CD14-positive monocyte (primary cell): ENCODE measurements at regions not wholly inside any gene's neighbourhood (a gene's known extent, or its start where the extent isn't known, plus 50 kb on each side); places are given as distances from the start of the nearest gene placed in this dataset.

ENCODE experiments used
- DNase-seq, 3 donors: peaks; one replicate each; pipeline ENCODE4 v3.0.0-alpha.2; 2011 to 2022
- H2AFZ ChIP-seq: 2 replicates; pipeline ENCODE4 v1.6.0; 2012; ENCODE audit warnings: mild to moderate bottlenecking, low read depth, low read length, inconsistent platforms; ENCODE audit not compliant: insufficient read depth, poor library complexity, severe bottlenecking
- H3K27ac ChIP-seq, 2 donors: 1 replicate in 1 of 2; 2 replicates in 1 of 2; pipeline ENCODE4 v1.5.1; 2012 to 2013; ENCODE audit warnings: low read length in 2 of 2, control low read depth in 1 of 2, inconsistent platforms in 1 of 2, low read depth in 1 of 2, mild to moderate bottlenecking in 1 of 2
- H3K27me3 ChIP-seq, 2 donors: one replicate each; pipeline versions ENCODE4 v1.6.0 to v1.6.1; 2011 to 2013; ENCODE audit warnings: low read length in 2 of 2; ENCODE audit not compliant: control insufficient read depth in 2 of 2, insufficient read depth in 2 of 2
- H3K36me3 ChIP-seq, 2 donors: replicated peaks in 1 of 2; 1 replicate in 1 of 2; 2 replicates in 1 of 2; pipeline versions ENCODE4 v1.5.1 to v1.6.1; 2012 to 2013; ENCODE audit warnings: low read length in 2 of 2, control low read depth in 1 of 2, inconsistent platforms in 1 of 2, mild to moderate bottlenecking in 1 of 2; ENCODE audit not compliant: insufficient read depth in 2 of 2, control insufficient read depth in 1 of 2
- H3K4me1 ChIP-seq, 2 donors: 1 replicate in 1 of 2; 2 replicates in 1 of 2; pipeline versions ENCODE4 v1.5.1 to v1.6.1; 2012 to 2013; ENCODE audit warnings: low read length in 2 of 2, control low read depth in 1 of 2, inconsistent platforms in 1 of 2, mild to moderate bottlenecking in 1 of 2, moderate library complexity in 1 of 2; ENCODE audit not compliant: insufficient read depth in 2 of 2, control insufficient read depth in 1 of 2
- H3K4me2 ChIP-seq: replicated peaks from 2 replicates; pipeline ENCODE3; 2012; ENCODE audit warnings: low read length, moderate library complexity, mild to moderate bottlenecking; ENCODE audit not compliant: poor library complexity, severe bottlenecking; ENCODE audit errors: extremely low read depth
- H3K4me3 ChIP-seq, 3 experiments: fragments of 200-600 bp in 1 of 3; sonication (generic) in 1 of 3; replicated peaks in 1 of 3; 1 replicate in 2 of 3; 2 replicates in 1 of 3; pipeline ENCODE4 v1.5.1; 2011 to 2013; ENCODE audit warnings: low read length in 3 of 3, mild to moderate bottlenecking in 3 of 3, control low read depth in 2 of 3, low read depth in 2 of 3, inconsistent platforms in 1 of 3, moderate library complexity in 1 of 3
- H3K79me2 ChIP-seq: 2 replicates; pipeline ENCODE4 v1.6.0; 2012; ENCODE audit warnings: mild to moderate bottlenecking, control low read depth, inconsistent platforms, low read length, moderate library complexity; ENCODE audit not compliant: insufficient read depth
- H3K9ac ChIP-seq: 2 replicates; pipeline ENCODE4 v1.6.0; 2017; ENCODE audit warnings: low read length, mild to moderate bottlenecking; ENCODE audit not compliant: insufficient read depth, poor library complexity, severe bottlenecking
- H3K9me3 ChIP-seq, 2 donors: replicated peaks in 1 of 2; 1 replicate in 1 of 2; 2 replicates in 1 of 2; pipeline versions ENCODE4 v1.5.1 to v1.6.1; 2012 to 2013; ENCODE audit warnings: low read length in 2 of 2, control low read depth in 1 of 2; ENCODE audit not compliant: control insufficient read depth in 1 of 2, insufficient read depth in 1 of 2
- H4K20me1 ChIP-seq: 2 replicates; pipeline ENCODE4 v1.6.0; 2012; ENCODE audit warnings: mild to moderate bottlenecking, low read length, control low read depth, moderate library complexity; ENCODE audit not compliant: insufficient read depth
- H3K27ac Mint-ChIP-seq, 7 donors: one replicate each; pipeline ENCODE4 v1.8.0; 2020; ENCODE audit warnings: mild to moderate bottlenecking in 7 of 7, mixed read lengths in 7 of 7, moderate library complexity in 6 of 7, inconsistent platforms in 2 of 7
- H3K27me3 Mint-ChIP-seq, 3 donors: one replicate each; pipeline ENCODE4 v1.8.0; 2021 to 2022; ENCODE audit warnings: low read depth in 3 of 3, mild to moderate bottlenecking in 3 of 3, mixed read lengths in 3 of 3, moderate library complexity in 3 of 3, inconsistent platforms in 1 of 3
- H3K36me3 Mint-ChIP-seq, 2 donors: one replicate each; pipeline ENCODE4 v1.8.0; 2020; ENCODE audit warnings: mixed read lengths in 2 of 2, inconsistent platforms in 1 of 2, mild to moderate bottlenecking in 1 of 2
- H3K4me1 Mint-ChIP-seq: one replicate; pipeline ENCODE4 v1.8.0; 2020; ENCODE audit warnings: mild to moderate bottlenecking, mixed read lengths
- H3K4me3 Mint-ChIP-seq, 2 donors: one replicate each; pipeline ENCODE4 v1.8.0; 2020; ENCODE audit warnings: mild to moderate bottlenecking in 2 of 2, mixed read lengths in 2 of 2, moderate library complexity in 1 of 2
- H3K9me3 Mint-ChIP-seq, 7 donors: one replicate each; pipeline ENCODE4 v1.8.0; 2020 to 2022; ENCODE audit warnings: mixed read lengths in 7 of 7, mild to moderate bottlenecking in 6 of 7, moderate library complexity in 6 of 7, inconsistent platforms in 2 of 7
- WGBS: methylation state at CpG from one replicate; pipeline ENCODE4 v1.1.5; 2013; ENCODE audit warnings: missing lambda C conversion rate; ENCODE audit not compliant: insufficient coverage; 5-methylcytosine and 5-hydroxymethylcytosine counted together
- intact Hi-C, 2 donors: fragments of 100-400 bp; cut with micrococcal nuclease; formaldehyde crosslinking; loops; one replicate each; pipeline versions ENCODE4 v1.15.0 to v1.15.1; 2023
- TF ChIP-seq, protein P1 (sequence below): fragments of 200-600 bp; IDR thresholded peaks from one replicate; pipeline ENCODE4 v1.8.0; 2022; ENCODE audit warnings: antibody characterized with exemption, mild to moderate bottlenecking

DNA sequence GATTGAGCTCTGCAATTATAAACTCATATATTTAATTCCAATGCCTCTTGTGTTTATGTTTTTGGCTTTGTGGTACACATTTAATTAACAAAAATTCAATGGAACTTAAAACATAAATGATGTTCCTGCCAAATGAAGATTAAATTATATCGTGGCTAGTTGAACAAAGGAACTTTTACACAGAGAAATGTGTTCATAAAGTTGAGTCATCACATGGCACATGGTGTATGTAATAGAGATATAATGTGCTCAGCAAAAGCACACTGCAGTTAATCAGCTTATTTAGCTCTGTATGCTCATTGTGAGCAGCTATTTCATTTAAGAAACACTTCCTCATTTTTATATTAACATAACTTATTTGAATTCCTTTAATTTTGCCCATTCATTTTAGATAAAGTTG, 1295.6 kb upstream of the CITED2 start:
- Histone ChIP-seq H3K4me3 (no peak overlapping the region), H2AFZ (no peak overlapping the region), H3K27ac (no peak overlapping the region), H3K4me1 (no peaks in the 10 kb centered on the region), H3K9ac (no peak overlapping the region), H3K27me3 (no peaks in the 10 kb centered on the region), H3K36me3 (no peaks in the 10 kb centered on the region), H3K4me2 (no peak overlapping the region), H3K9me3 (peaks cover 0 to 3% of the 10 kb centered on the region in 2 donors), H3K79me2 (no peaks in the 10 kb centered on the region), H4K20me1 (no peaks in the 10 kb centered on the region)
- no CpG with 5 or more reads among the region's 1 CpG for WGBS
- Mint-ChIP-seq H3K27ac (no peak overlapping the region), H3K4me1 (no peaks in the 10 kb centered on the region), H3K36me3 (no peaks in the 10 kb centered on the region), H3K9me3 (peaks cover 3 to 5% (median 4%) of the 10 kb centered on the region in 7 donors), H3K4me3 (no peak overlapping the region), H3K27me3 (no peaks in the 10 kb centered on the region)
- TF ChIP-seq, protein P1, sequence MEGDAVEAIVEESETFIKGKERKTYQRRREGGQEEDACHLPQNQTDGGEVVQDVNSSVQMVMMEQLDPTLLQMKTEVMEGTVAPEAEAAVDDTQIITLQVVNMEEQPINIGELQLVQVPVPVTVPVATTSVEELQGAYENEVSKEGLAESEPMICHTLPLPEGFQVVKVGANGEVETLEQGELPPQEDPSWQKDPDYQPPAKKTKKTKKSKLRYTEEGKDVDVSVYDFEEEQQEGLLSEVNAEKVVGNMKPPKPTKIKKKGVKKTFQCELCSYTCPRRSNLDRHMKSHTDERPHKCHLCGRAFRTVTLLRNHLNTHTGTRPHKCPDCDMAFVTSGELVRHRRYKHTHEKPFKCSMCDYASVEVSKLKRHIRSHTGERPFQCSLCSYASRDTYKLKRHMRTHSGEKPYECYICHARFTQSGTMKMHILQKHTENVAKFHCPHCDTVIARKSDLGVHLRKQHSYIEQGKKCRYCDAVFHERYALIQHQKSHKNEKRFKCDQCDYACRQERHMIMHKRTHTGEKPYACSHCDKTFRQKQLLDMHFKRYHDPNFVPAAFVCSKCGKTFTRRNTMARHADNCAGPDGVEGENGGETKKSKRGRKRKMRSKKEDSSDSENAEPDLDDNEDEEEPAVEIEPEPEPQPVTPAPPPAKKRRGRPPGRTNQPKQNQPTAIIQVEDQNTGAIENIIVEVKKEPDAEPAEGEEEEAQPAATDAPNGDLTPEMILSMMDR: no peak
- intact Hi-C loops: no loop called here
- no peak for DNase-seq

DNA sequence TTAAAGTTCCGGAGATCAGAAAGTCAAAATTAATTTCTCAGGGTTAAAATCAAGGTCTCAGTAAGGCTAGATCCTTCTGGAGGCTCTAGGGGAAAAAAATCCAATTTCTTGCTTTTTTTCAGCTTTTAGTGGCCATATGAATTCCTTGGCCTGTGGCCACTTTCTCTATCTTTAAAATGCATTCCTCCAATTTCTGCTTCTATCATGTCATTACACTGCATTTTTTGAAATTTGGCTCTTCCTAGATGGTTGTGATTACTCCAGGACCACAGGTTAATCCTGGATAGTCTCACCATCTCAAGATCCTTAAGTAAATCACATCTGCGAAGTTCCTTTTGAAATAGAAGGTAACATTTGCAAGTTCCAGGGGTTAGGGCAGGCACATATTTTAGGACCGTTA, 1294.9 kb upstream of the CITED2 start:
- TF ChIP-seq, protein P1: no peak

More for the DNA sequence above, 1294.9 kb upstream of the CITED2 start:
- Histone ChIP-seq H4K20me1 (no peaks in the 10 kb centered on the region), H3K9ac (no peak overlapping the region), H3K27ac (no peak overlapping the region), H3K4me3 (no peak overlapping the region), H3K79me2 (no peaks in the 10 kb centered on the region), H3K27me3 (no peaks in the 10 kb centered on the region), H3K9me3 (no peaks in the 10 kb centered on the region), H3K4me1 (no peaks in the 10 kb centered on the region), H2AFZ (no peak overlapping the region), H3K36me3 (no peaks in the 10 kb centered on the region), H3K4me2 (no peak overlapping the region)
- intact Hi-C loops: no loop called here
- Mint-ChIP-seq H3K4me3 (no peak overlapping the region), H3K4me1 (no peaks in the 10 kb centered on the region), H3K9me3 (peaks cover 0 to 5% (median 3%) of the 10 kb centered on the region in 7 donors), H3K27me3 (no peaks in the 10 kb centered on the region), H3K36me3 (no peaks in the 10 kb centered on the region), H3K27ac (no peak overlapping the region)
- DNase-seq: no peak
- WGBS: 100% methylated on average over 1 of the region's 3 CpGs
